HG02798 (cell line): ENCODE measurements at regions not wholly inside any gene's neighbourhood (a gene's known extent, or its start where the extent isn't known, plus 50 kb on each side); places are given as distances from the start of the nearest gene placed in this dataset.
"Not testable (repeated sequence)": the region's sequence is repeated elsewhere in the genome, so short reads cannot be mapped to it uniquely, and the experiment has no call there.

ENCODE experiments used
- ATAC-seq: cut with Tn5 transposase; IDR thresholded peaks from one replicate; pipeline ENCODE4 v1.9.1; 2021; ENCODE audit warnings: mild to moderate bottlenecking; ENCODE audit not compliant: unreplicated experiment, poor library complexity

DNA sequence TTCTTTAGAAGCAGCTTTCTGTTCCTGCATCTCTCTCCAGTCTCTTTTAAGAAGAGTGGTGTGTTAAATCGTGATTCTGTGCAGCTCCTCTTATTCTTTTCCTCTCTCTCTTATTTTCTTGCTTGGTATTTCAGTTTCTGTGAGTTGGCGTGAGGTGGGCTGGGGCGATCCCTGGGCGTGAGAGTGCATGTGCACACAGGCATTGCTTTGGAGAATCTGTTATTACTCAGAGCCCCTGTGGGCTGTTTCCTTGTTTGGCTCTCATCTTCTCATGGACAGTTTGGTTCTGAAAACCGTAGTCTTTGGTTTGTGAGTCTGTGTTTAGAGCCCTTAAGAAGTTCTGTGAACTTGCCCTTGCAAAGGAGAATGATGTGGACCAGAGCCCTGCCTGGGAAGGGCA, 97.2 kb upstream of the CLNK start:
- ATAC-seq = no peak

DNA sequence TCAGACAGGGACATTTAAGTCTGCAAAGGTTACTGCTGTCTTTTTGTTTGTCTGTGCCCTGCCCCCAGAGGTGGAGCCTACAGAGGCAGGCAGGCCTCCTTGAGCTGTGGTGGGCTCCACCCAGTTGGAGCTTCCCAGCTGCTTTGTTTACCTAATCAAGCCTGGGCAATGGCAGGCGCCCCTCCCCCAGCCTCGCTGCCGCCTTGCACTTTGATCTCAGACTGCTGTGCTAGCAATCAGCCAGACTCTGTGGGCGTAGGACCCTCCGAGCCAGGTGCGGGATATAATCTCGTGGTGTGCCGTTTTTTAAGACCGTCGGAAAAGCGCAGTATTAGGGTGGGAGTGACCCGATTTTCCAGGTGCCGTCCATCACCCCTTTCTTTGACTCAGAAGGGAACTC, 96.2 kb upstream of the CLNK start:
- ATAC-seq = not testable (repeated sequence)

DNA sequence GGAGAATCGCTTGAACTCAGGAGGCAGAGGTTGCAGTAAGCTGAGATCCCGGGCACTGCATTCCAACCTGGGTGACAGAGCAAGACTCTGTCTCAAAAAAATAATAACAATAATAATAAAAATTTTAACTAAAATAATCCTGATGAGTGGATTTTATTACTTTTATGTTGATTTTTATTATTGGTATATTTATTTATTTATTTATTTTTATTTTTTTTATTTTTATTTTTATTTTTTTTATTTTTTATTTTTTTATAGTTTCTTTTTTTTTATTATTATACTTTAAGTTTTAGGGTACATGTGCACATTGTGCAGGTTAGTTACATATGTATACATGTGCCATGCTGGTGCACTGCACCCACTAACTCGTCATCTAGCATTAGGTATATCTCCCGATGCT, 90.6 kb upstream of the CLNK start:
- not testable (repeated sequence) for ATAC-seq

DNA sequence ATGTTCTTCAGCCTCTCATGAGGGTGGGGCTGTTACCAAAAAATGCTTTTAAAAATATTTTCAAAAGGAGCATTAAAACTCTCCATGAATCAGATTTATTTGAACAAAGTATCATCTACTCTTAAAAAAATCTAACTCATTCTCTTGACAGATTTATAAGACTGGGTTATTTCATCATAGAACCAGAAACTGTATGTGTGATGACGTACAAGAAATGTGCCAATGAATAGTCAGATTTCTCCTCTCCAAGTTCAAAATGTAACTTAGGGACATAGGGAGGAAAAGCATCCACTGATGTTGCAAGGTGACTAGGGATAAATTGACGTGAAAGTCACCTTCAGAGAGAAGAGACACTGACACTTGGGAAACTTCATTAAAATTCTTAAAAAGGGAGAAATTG, 89.1 kb upstream of the CLNK start:
- no peak for ATAC-seq

DNA sequence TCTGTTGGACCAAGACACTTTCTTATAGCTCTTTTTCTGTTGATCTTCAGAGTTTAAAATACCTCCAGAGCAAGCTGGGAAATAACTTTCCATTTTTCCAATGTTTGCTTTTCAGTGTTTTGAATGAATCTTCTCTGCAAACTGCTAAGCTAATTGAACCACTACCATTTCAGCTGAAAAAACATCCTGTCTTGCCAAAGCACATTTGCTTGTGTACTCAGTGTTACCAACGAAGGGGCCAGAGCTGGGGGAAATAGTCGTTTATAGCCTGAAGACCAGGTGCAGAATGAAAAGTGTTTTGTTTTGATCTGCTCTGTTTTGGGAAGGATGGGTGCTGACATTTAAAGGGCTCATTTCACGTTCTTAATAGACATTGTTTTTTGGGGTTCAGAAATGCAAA, 88.4 kb upstream of the CLNK start:
- ATAC-seq = no peak

DNA sequence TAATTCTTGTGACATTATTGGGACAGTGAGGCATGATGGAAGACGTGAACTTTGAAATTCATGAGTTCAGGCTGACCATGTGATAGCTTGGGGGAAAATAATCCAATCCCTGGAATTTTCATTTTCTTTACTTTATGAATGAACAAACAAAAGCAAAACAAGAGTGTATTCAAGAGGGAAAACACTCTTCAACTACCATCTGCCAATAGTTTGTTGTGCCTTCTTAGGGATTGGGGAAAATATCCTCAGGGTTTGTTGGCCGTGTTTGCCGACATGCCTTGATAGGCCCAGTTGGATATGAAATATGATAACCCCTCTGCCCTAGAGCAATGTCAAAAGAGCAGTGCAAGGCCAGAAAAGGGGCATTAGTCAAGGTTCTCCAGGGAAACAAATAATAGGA, 80.8 kb upstream of the CLNK start:
- no peak for ATAC-seq

DNA sequence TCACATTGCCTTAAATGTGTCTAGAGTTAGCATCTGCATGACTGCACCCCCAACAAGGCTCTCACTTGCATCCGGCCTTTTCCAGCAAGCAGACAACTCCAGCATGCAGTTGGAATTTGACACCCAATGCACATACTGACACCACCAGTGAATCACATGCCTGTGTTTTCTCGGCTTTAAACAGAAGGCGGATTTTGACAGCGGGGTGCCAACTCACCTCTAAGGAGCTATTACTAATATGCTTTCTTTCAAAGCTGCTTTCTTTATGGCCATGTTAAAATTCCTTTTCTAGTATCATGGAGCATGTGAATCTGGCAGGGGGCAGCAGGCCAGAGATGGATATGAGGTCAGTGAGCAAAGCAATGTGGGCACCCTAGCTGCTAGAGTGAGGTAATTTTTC, 78.0 kb upstream of the CLNK start:
- no peak for ATAC-seq

DNA sequence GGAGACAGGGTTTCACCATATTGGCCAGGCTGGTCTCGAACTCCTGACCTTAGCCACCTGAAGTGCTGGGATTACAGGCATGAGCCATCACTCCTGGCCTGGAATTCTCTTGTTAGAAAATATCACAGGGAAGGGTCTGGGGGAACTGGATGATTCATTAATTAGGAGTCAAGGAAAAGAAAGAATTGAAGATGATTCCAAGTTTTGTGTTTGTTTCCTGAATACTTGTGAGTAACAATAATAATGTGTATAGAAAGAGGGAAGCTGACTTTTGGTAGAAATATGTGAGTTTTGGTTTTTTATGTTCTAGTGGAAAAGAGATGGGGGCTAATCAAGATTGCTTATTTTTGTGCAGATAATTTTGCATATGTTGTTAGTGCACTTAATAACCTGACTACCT, 77.3 kb upstream of the CLNK start:
- no peak for ATAC-seq

DNA sequence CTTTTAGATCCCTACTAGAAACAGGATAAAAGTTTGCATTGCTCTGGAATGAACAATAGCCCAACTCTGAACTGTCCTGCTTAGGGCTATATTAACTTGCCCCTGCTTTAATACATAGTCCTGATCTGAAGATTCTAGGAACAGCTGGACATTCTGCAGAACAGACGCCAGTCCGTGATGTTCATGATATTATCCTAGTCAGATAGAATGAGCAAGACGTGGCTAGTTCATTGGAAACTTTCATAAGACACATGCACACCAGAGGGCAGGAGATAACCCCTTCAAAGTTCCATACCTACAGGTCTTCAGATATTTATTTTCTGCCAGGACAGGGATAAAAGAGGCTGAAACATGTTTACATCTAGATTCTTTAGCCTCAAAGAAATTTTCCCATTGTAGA, 75.5 kb upstream of the CLNK start:
- no peak for ATAC-seq

DNA sequence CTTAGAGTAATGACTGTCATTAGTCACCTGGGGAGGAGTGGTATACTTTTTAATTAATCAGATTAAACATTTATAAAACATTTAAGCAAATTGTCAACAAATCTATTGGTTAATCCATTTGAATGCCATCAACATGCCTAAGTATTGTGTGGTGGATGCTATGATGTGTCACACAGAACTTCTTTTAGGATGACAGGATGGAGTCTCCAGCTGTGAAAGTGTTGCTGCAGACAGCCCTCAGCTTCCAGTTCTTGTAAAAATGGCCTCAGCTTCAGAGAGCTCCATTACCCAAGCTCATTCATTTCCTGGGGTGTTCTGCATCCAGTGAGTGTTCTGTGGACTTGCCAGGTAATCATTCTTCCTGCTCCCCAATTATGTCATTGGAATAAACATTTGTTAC, 74.3 kb upstream of the CLNK start:
- ATAC-seq = no peak

DNA sequence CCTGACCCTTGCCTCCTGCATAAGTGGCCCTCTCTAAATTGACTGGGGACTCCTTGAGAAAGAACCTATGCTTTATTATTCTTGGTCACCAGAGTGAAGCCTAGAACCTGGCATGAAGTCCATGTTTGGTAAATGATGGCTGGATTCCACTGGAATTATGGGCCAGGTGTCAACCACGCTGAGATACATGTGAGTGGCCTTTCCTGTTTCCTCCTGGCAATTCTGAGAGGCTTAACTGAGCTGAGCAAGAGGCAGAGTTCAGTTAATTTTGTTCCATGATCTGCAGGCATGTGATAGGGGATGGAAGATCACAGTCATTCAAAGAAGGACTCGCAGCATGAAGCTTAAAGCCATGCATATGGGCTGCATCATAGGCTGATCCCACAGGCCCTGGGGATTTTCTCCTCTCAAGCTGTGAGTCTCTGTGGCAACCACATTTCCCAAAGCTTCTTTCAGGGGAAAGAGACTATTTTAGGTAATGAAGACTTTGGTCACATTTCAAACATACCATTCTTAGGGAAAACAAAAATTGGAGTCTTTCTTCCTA, 69.4 kb upstream of the CLNK start:
- no peak for ATAC-seq

DNA sequence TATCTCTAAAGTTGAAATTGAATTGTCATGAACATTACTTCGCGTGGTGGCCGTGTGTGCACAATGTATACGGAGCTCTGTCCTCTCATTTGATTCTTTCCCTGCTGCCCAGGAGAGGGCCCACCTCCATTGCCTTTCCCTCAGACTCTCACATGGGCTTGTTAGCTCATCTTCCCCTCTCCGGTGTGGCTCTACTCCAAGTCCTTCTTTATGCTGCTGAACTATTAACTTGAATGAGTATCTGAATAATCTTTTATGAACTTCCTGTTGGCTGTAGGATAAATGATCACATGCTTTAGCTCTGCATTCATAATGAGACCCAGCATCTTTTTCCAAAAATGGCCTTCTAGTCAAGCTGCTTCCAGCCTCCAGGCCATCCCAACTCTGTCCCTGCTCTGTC, 68.8 kb upstream of the CLNK start:
- no peak for ATAC-seq

DNA sequence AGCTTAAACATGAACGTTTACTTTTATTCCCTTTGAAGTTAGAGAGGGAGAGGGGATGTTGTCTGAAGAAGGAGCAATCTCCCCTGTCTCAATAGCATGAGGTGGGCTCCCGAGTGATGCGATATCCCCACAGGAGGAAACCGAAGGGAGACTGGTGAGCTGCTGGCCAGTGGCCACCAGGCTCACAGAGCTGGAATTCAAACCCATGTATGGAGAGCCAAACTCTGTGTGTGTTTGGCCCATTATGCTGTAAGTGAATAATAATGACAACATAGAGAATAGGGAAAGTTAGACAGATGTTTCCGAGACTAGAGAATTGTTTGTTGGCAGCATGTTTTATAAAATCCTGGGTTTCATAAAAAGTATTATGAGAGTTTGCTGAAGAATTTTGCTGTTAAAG, 66.1 kb upstream of the CLNK start:
- ATAC-seq = no peak

DNA sequence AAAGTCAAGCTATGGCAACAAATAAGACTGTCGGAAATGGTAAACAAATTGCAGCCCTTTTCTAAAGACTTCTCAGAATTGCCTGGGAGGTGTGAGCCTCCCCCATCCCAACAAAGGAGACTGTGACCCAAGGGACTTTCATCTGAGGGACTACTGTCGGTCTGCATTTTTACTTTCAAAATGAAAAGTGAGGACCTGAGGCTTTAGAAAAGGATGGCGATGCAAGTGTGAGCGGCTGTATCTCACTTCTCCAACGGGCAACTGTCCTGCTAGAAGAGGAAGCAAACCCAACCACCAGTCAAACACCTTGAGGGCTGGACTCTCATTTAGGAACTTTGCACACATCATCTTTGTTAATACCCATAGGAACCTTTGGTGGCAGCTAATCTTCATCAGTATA, 62.6 kb upstream of the CLNK start:
- ATAC-seq = peak; percentile 66

DNA sequence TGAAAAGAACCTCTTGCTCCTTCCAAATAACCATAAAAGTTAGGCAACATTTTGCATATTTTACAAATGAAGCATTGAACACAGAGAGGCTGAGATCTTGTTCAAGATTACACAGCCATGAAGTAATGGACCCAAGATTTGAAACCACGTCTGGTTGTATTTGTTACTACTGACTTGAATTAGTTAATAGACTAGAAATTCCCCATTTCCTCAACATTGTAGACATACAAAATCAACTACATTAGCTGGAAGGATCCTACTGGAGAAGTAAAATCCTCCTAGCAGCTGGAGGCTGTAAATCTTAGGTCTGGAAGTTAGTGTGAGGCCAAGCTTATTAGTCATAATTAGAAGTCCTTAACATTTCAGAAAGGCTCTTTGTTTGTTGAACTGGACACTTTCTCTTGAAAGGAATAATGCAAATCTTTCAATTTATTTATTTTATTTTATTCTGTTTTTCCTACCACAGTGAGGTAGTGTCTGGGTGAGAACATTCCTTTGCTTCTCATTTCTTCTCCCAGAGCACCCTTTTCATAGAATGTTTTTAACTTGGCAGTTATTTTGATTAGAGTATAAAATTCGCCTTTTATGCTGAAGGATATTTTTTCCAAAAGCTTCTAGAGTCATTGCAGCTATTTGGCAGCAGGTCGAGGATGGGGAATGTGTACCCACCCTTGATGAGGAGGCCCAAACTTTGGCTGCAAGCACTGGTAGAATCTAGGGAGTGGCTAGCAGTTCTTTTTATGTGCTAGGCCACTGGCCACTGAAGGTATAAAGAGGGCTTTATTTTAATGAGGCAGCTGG, 62.0 kb upstream of the CLNK start:
- no peak for ATAC-seq

DNA sequence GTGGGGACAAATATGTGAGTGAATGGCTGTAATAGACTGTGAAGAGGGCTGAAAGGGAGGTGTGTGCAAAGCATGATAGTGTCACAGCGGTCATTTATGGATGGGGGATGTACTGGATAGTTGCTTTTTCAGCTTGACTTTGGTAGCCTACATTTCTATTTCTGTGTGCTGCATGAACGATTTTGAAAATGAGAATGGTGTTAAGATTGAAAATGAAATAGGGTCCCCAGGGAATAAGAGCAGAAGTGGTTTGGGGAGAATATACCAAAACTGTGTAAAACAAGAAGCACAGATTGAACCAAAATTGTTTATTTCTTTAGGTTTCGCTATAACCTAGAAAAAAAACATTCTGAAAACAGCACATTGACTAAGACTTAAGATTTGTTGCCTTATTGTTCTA, 58.8 kb upstream of the CLNK start:
- ATAC-seq = peak; percentile 57

DNA sequence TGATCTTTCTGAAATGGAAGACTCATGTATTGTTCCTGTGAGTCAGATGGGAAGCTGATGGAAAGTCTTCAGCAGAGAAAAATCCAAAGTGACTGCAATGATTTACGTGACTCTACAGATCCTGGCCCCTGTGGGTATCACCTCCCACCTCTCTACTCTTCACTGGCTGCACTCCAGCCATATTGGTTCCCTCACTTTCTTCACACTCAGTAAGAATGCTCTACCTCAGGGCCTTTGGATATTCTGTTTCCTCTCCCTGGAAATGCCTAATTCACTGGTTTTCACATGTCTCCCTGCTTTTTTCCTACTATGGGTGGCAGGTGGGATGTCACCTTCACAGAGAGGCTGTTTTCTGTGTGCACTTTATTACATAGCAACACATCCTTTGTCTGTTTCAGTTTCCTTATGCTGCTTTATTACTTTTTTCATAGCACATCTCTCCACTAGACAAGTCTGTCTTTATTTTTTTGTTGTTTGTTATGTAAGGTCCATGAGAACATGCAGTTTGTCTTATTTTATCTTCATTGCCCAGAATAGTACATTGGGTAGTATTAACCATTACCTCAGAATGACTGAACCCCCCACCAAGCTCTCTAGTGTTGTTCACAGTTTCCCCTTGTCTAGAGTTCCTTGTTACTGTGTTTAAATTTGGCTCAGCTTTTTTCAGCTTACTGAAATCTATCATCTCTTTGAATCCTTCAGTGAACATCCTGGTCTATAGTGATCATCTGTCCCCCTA, 57.6 kb upstream of the CLNK start:
- ATAC-seq = peak; percentile 47

DNA sequence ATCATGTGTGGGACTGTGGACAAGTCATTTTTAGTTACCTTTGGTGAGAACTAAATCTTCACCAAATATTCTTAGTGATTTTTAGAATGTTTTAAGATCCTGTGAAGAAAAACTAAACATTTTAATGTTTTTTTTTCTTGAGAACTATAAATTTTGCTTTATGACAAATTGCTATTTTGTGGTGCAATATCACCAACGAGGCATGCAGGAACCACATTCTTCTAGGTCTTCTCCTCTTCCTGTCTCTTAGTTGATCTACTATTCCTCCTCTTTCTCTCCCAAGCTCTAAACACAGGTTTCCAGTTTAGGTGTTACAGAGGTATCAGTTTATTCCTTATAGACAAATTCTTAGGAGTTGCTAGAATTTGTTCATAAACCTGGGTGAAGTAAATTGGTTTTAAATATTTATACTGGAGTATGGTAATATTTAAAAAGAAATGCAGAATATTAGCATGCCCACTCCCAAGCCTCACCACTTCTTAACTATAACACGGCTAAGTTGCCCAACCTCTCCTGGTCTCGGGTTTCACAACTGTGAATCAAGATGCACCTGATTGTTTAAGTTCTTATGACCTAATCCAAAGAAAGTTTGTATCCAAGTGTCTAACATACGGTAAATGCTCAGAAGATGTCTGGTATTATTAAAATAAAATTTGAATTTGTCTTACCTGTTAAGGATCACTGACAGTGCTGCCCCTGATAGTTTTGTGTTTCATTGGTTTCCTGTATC, 56.5 kb upstream of the CLNK start:
- ATAC-seq = no peak

DNA sequence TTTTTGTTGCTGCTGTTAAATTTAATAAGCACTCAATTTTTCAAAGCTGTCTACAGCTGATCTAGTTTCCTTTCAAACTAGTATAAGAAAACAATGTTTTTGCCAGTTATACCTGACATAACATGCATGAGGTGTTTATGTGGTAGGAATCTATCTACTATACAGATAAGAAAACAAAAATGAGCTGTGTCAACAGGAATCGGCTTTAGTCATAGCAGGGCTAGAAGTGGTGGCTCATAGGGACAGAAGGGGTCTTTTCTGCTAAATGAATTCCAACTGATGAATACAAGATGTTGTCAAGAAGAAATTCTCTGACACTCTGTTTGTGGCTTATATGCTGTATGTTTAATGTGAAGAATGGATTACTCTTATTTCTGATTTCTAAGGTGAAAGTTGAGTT, 55.7 kb upstream of the CLNK start:
- ATAC-seq = no peak

DNA sequence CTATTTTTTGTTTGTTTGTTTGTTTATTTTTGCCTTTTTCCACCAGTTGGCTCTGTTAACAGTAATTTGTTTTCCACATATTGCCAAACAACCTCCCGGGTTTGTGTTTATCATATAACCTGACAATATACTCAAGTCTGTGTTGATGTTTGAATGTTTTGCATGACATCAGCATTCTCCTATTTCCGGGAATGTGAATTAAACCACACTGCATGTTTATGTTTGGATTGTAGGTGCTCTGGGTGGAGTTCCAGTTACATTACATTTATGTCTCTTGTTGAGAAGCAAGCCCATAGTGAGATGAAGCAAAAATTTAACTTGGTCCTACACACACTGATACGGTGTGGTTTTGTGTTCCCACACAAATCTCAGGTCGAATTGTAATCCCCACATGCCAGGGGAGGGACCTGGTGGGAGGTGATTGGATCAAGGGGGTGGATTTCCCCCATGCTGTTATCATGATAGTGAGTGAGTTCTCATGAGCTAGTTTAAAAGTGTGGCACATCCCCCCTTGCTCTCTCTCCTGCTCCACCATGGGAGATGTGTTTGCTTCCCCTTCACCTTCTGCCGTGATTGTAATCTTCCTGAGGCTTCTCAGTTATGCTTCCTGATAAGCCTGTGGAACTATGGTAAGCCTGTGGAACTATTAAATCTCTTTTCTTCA, 54.4 kb upstream of the CLNK start:
- no peak for ATAC-seq

DNA sequence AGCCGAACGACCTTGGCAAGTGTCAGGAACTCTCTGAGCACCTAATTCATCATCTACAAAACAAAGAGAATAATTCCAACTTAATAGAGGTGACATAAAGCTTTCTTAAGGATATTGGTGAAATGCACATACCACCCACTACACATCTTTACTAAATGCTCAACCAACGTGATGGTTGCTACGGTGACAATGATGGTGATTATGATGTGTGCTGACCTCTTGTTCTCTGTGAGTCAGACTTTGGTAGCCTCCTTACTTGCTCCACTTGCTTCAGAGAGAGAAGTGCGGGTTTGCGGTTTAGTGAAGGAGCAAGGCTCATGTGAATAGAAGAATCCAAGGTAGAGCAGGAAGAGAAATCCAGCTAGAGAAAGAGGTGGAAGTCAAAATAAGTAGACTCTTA, 52.8 kb upstream of the CLNK start:
- ATAC-seq = no peak
